Breast epithelium (tissue), 3 donors: ENCODE measurements at regions not wholly inside any gene's neighbourhood (a gene's known extent, or its start where the extent isn't known, plus 50 kb on each side); places are given as distances from the start of the nearest gene placed in this dataset.

Experiments used
- POLR2A ChIP-seq: fragments of 450-650 bp; IDR thresholded peaks from one replicate; pipeline ENCODE4 v1.6.1; 2016; ENCODE audit warnings: antibody characterized with exemption, mild to moderate bottlenecking, moderate library complexity
- POLR2AphosphoS5 ChIP-seq, 3 donors: sonication (generic); formaldehyde crosslinking; IDR thresholded peaks; one replicate each; pipeline ENCODE4 v1.6.1; 2017; ENCODE audit warnings: antibody characterized with exemption in 3 of 3
- TF ChIP-seq, protein P1 (sequence below), 3 donors: fragments of 450-650 bp; IDR thresholded peaks; one replicate each; pipeline ENCODE4 v1.5.1; 2016 to 2017; ENCODE audit warnings: antibody characterized with exemption in 3 of 3, mild to moderate bottlenecking in 3 of 3, moderate library complexity in 3 of 3

DNA sequence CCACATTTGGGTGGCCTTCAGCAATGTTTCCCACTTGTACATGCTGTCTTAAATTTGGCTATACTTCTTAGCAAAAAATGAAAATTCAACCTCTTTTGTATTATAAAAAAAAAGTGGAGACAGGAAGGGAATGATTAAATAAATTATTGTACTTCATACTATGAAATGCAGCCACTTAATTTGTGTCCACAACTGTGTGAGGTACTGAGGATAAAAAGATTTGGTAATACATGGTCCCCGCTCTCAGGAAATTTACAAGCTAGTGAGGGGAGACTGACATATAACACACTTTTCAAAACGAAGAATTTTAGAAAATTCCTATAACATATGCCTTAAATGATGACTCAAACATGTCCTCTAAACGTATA, 105.0 kb downstream of the HNRNPD start:
- TF ChIP-seq POLR2A (no peak), POLR2AphosphoS5 (IDR thresholded peaks at IDR 0.05) (no peak)
- TF ChIP-seq, protein P1, sequence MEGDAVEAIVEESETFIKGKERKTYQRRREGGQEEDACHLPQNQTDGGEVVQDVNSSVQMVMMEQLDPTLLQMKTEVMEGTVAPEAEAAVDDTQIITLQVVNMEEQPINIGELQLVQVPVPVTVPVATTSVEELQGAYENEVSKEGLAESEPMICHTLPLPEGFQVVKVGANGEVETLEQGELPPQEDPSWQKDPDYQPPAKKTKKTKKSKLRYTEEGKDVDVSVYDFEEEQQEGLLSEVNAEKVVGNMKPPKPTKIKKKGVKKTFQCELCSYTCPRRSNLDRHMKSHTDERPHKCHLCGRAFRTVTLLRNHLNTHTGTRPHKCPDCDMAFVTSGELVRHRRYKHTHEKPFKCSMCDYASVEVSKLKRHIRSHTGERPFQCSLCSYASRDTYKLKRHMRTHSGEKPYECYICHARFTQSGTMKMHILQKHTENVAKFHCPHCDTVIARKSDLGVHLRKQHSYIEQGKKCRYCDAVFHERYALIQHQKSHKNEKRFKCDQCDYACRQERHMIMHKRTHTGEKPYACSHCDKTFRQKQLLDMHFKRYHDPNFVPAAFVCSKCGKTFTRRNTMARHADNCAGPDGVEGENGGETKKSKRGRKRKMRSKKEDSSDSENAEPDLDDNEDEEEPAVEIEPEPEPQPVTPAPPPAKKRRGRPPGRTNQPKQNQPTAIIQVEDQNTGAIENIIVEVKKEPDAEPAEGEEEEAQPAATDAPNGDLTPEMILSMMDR (IDR thresholded peaks at IDR 0.05) = no peak
